ENCODE measurements at regions not wholly inside any gene's neighbourhood (a gene's known extent, or its start where the extent isn't known, plus 50 kb on each side); places are given as distances from the start of the nearest gene placed in this dataset.

GRCh38 chr5:68727931-68728330, 365.9 kb upstream of the SLC30A5 start:
- Histone ChIP-seq H3K27me3 (ENCODE audit: low read depth) (no peaks in the 10 kb centered on the region), H3K4me3 (no peak overlapping the region), H3K27ac (no peak overlapping the region), H3K4me1 (peaks cover 5% of the 10 kb centered on the region), H3K36me3 (no peaks in the 10 kb centered on the region), H3K9me3 (no peaks in the 10 kb centered on the region)
- no peak for TF ChIP-seq CTCF (IDR thresholded peaks at IDR 0.05)
- ATAC-seq (no peak), DNase-seq (no peak)
- intact Hi-C loops (cut with DNase I): no loop called here

- ATAC-seq (no peak), DNase-seq (no peak)
- TF ChIP-seq CTCF (IDR thresholded peaks at IDR 0.05): no peak
- H3K36me3 ChIP-seq: no peaks in the 10 kb centered on the region
- H3K27ac ChIP-seq: no peak overlapping the region
- no peaks in the 10 kb centered on the region for H3K9me3 ChIP-seq
- no peak overlapping the region for H3K4me3 ChIP-seq
- intact Hi-C loops (cut with DNase I): no loop called here
- H3K27me3 ChIP-seq (ENCODE audit: low read depth): no peaks in the 10 kb centered on the region
- H3K4me1 ChIP-seq: peaks cover 5% of the 10 kb centered on the region
Observed at GRCh38 chr5:68729678-68730077, 364.1 kb upstream of the SLC30A5 start.

GRCh38 chr5:68730220-68730978, 363.4 kb upstream of the SLC30A5 start:
- Histone ChIP-seq H3K36me3 (no peaks in the 10 kb centered on the region), H3K4me1 (peaks cover 5% of the 10 kb centered on the region), H3K9me3 (no peaks in the 10 kb centered on the region), H3K4me3 (no peak overlapping the region), H3K27me3 (ENCODE audit: low read depth) (no peaks in the 10 kb centered on the region), H3K27ac (no peak overlapping the region)
- TF ChIP-seq CTCF (IDR thresholded peaks at IDR 0.05): no peak
- intact Hi-C loops (cut with DNase I): no loop called here
- ATAC-seq (peak; percentile 56 to 63), DNase-seq (no peak)

GRCh38 chr5:68730979-68731654, 362.7 kb upstream of the SLC30A5 start:
- no peak for DNase-seq
- Histone ChIP-seq H3K27ac (no peak overlapping the region), H3K27me3 (ENCODE audit: low read depth) (no peaks in the 10 kb centered on the region), H3K36me3 (no peaks in the 10 kb centered on the region), H3K4me3 (no peak overlapping the region), H3K4me1 (peaks cover 5% of the 10 kb centered on the region), H3K9me3 (no peaks in the 10 kb centered on the region)
- no peak for ATAC-seq
- intact Hi-C loops (cut with DNase I): no loop called here
- no peak for TF ChIP-seq CTCF (IDR thresholded peaks at IDR 0.05)

GRCh38 chr5:68732251-68732650, 361.6 kb upstream of the SLC30A5 start:
- H3K4me3 ChIP-seq: no peak overlapping the region
- no peaks in the 10 kb centered on the region for H3K27me3 ChIP-seq (ENCODE audit: low read depth)
- H3K27ac ChIP-seq: no peak overlapping the region
- no peaks in the 10 kb centered on the region for H3K9me3 ChIP-seq
- no peak for DNase-seq
- no peak for TF ChIP-seq CTCF (IDR thresholded peaks at IDR 0.05)
- ATAC-seq: no peak
- H3K36me3 ChIP-seq: no peaks in the 10 kb centered on the region
- intact Hi-C loops (cut with DNase I): no loop called here
- peaks cover 5% of the 10 kb centered on the region for H3K4me1 ChIP-seq

Measured in lower lobe of right lung (tissue), 2 donors.